ENCODE measurements at regions not wholly inside any gene's neighbourhood (a gene's known extent, or its start where the extent isn't known, plus 50 kb on each side); places are given as distances from the start of the nearest gene placed in this dataset.

GRCh38 chr2:6354546-6354945, 511.2 kb downstream of the CMPK2 start:
- DNase-seq (ENCODE audit: low spot score) = no peak

GRCh38 chr2:6355886-6356761, 509.6 kb downstream of the CMPK2 start:
- no peak for DNase-seq (ENCODE audit: low spot score)

GRCh38 chr2:6358546-6358945, 507.2 kb downstream of the CMPK2 start:
- DNase-seq (ENCODE audit: low spot score) = no peak

GRCh38 chr2:6358985-6359384, 506.7 kb downstream of the CMPK2 start:
- DNase-seq (ENCODE audit: low spot score) = no peak

GRCh38 chr2:6359964-6360363, 505.7 kb downstream of the CMPK2 start:
- no peak for DNase-seq (ENCODE audit: low spot score)

- DNase-seq (ENCODE audit: low spot score) = no peak
Observed at GRCh38 chr2:6362671-6363450, 502.8 kb downstream of the CMPK2 start.

GRCh38 chr2:6368281-6368680, 497.4 kb downstream of the CMPK2 start:
- DNase-seq (ENCODE audit: low spot score) = no peak

- DNase-seq (ENCODE audit: low spot score) = no peak
Observed at GRCh38 chr2:6369266-6369665, 496.4 kb downstream of the CMPK2 start.

- no peak for DNase-seq (ENCODE audit: low spot score)
Observed at GRCh38 chr2:6370753-6371551, 494.8 kb downstream of the CMPK2 start.

GRCh38 chr2:6372317-6372901, 493.3 kb downstream of the CMPK2 start:
- DNase-seq (ENCODE audit: low spot score) = no peak

- no peak for DNase-seq (ENCODE audit: low spot score)
Observed at GRCh38 chr2:6381326-6381725, 484.4 kb downstream of the CMPK2 start.

GRCh38 chr2:6384341-6384740, 481.4 kb downstream of the CMPK2 start:
- no peak for DNase-seq (ENCODE audit: low spot score)

GRCh38 chr2:6392354-6392753, 473.4 kb downstream of the CMPK2 start:
- DNase-seq (ENCODE audit: low spot score) = no peak

GRCh38 chr2:6392966-6393365, 472.7 kb downstream of the CMPK2 start:
- no peak for DNase-seq (ENCODE audit: low spot score)

GRCh38 chr2:6393819-6394218, 471.9 kb downstream of the CMPK2 start:
- no peak for DNase-seq (ENCODE audit: low spot score)

GRCh38 chr2:6394276-6394675, 471.4 kb downstream of the CMPK2 start:
- DNase-seq (ENCODE audit: low spot score) = no peak

GRCh38 chr2:6398421-6398820, 467.3 kb downstream of the CMPK2 start:
- no peak for DNase-seq (ENCODE audit: low spot score)

- no peak for DNase-seq (ENCODE audit: low spot score)
Observed at GRCh38 chr2:6401301-6401700, 464.4 kb downstream of the CMPK2 start.

GRCh38 chr2:6408057-6408456, 457.6 kb downstream of the CMPK2 start:
- DNase-seq (ENCODE audit: low spot score) = no peak

- no peak for DNase-seq (ENCODE audit: low spot score)
Observed at GRCh38 chr2:6410313-6410712, 455.4 kb downstream of the CMPK2 start.

- no peak for DNase-seq (ENCODE audit: low spot score)
Observed at GRCh38 chr2:6412533-6413091, 453.1 kb downstream of the CMPK2 start.

- DNase-seq (ENCODE audit: low spot score) = no peak
Observed at GRCh38 chr2:6417050-6417449, 448.7 kb downstream of the CMPK2 start.

Data from putamen (tissue), 1 donor.